ENCODE measurements at regions not wholly inside any gene's neighbourhood (a gene's known extent, or its start where the extent isn't known, plus 50 kb on each side); places are given as distances from the start of the nearest gene placed in this dataset.

- H4K20me1 ChIP-seq (ENCODE audit: control insufficient read depth, insufficient read depth, low read depth, low read length) = no peaks in the 10 kb centered on the region
- no peak overlapping the region for H3K27ac ChIP-seq (ENCODE audit: low read depth, low read length)
Measured at GRCh38 chr11:112514011-112514740, 253.5 kb upstream of the PLET1 start.

GRCh38 chr11:112516261-112516660, 255.6 kb upstream of the PLET1 start:
- no peaks in the 10 kb centered on the region for H3K9me3 ChIP-seq (ENCODE audit: control insufficient read depth, insufficient read depth, low read length)
- H3K4me2 ChIP-seq (ENCODE audit: low read length) = no peak overlapping the region
- no peak overlapping the region for H3K4me3 ChIP-seq (ENCODE audit: low read length)
- H3K9me2 ChIP-seq (replicated peaks; ENCODE audit: control insufficient read depth, low read length) = no peaks in the 10 kb centered on the region
- no peak overlapping the region for H3K27ac ChIP-seq (ENCODE audit: low read depth, low read length)
- H3K27me3 ChIP-seq (ENCODE audit: control insufficient read depth, low read length) = no peaks in the 10 kb centered on the region
- H3K4me1 ChIP-seq (ENCODE audit: control insufficient read depth, low read length) = no peaks in the 10 kb centered on the region
- no peaks in the 10 kb centered on the region for H3K79me2 ChIP-seq (ENCODE audit: control insufficient read depth, low read length)
- no peaks in the 10 kb centered on the region for H4K20me1 ChIP-seq (ENCODE audit: control insufficient read depth, insufficient read depth, low read depth, low read length)
- no peaks in the 10 kb centered on the region for H3K36me3 ChIP-seq (ENCODE audit: control insufficient read depth, low read length)
- H3F3A ChIP-seq (ENCODE audit: control insufficient read depth, insufficient read depth) = no peaks in the 10 kb centered on the region
- TF ChIP-seq EZH2phosphoT487 (IDR thresholded peaks at IDR 0.05; ENCODE audit: borderline replicate concordance, low read length) (no peak), CTCF (IDR thresholded peaks at IDR 0.05; ENCODE audit: low read depth, low read length, poor library complexity, severe bottlenecking) (no peak)

More at GRCh38 chr11:112514011-112514740, 253.5 kb upstream of the PLET1 start:
- Histone ChIP-seq H3K79me2 (ENCODE audit: control insufficient read depth, low read length) (no peaks in the 10 kb centered on the region), H3K9me3 (ENCODE audit: control insufficient read depth, insufficient read depth, low read length) (no peaks in the 10 kb centered on the region), H3K36me3 (ENCODE audit: control insufficient read depth, low read length) (no peaks in the 10 kb centered on the region), H3K9me2 (replicated peaks; ENCODE audit: control insufficient read depth, low read length) (no peaks in the 10 kb centered on the region), H3F3A (ENCODE audit: control insufficient read depth, insufficient read depth) (no peaks in the 10 kb centered on the region), H3K4me2 (ENCODE audit: low read length) (no peak overlapping the region), H3K27me3 (ENCODE audit: control insufficient read depth, low read length) (no peaks in the 10 kb centered on the region), H3K4me1 (ENCODE audit: control insufficient read depth, low read length) (no peaks in the 10 kb centered on the region), H3K4me3 (ENCODE audit: low read length) (no peak overlapping the region)
- TF ChIP-seq EZH2phosphoT487 (IDR thresholded peaks at IDR 0.05; ENCODE audit: borderline replicate concordance, low read length) = no peak
- TF ChIP-seq CTCF (IDR thresholded peaks at IDR 0.05; ENCODE audit: low read depth, low read length, poor library complexity, severe bottlenecking) = no peak

- no peaks in the 10 kb centered on the region for H3K9me2 ChIP-seq (replicated peaks; ENCODE audit: control insufficient read depth, low read length)
Measured at GRCh38 chr11:112516755-112517154, 256.1 kb upstream of the PLET1 start.

More at GRCh38 chr11:112516755-112517154, 256.1 kb upstream of the PLET1 start:
- H3F3A ChIP-seq (ENCODE audit: control insufficient read depth, insufficient read depth) = no peaks in the 10 kb centered on the region
- TF ChIP-seq EZH2phosphoT487 (IDR thresholded peaks at IDR 0.05; ENCODE audit: borderline replicate concordance, low read length) (no peak), CTCF (IDR thresholded peaks at IDR 0.05; ENCODE audit: low read depth, low read length, poor library complexity, severe bottlenecking) (no peak)
- no peaks in the 10 kb centered on the region for H3K27me3 ChIP-seq (ENCODE audit: control insufficient read depth, low read length)
- no peaks in the 10 kb centered on the region for H3K36me3 ChIP-seq (ENCODE audit: control insufficient read depth, low read length)
- no peaks in the 10 kb centered on the region for H3K9me3 ChIP-seq (ENCODE audit: control insufficient read depth, insufficient read depth, low read length)
- no peak overlapping the region for H3K27ac ChIP-seq (ENCODE audit: low read depth, low read length)
- no peaks in the 10 kb centered on the region for H3K79me2 ChIP-seq (ENCODE audit: control insufficient read depth, low read length)
- H3K4me3 ChIP-seq (ENCODE audit: low read length) = no peak overlapping the region
- no peaks in the 10 kb centered on the region for H4K20me1 ChIP-seq (ENCODE audit: control insufficient read depth, insufficient read depth, low read depth, low read length)
- no peak overlapping the region for H3K4me2 ChIP-seq (ENCODE audit: low read length)
- no peaks in the 10 kb centered on the region for H3K4me1 ChIP-seq (ENCODE audit: control insufficient read depth, low read length)

Measured in DOHH2 (cell line).